Adrenal gland (tissue), 9 donors: ENCODE measurements at regions not wholly inside any gene's neighbourhood (a gene's known extent, or its start where the extent isn't known, plus 50 kb on each side); places are given as distances from the start of the nearest gene placed in this dataset.

Experiments
- DNase-seq, 7 donors: peaks; one replicate each; pipeline ENCODE4 v3.0.0-alpha.2; 2019 to 2020
- H3K27ac ChIP-seq, 5 donors: fragments of 200-600 bp; sonication (generic) in 4 of 5; 1 replicate in 3 of 5; 2 replicates in 2 of 5; pipeline versions ENCODE4 v1.5.1 to v1.8.0; 2016 to 2020; ENCODE audit warnings: mild to moderate bottlenecking in 1 of 5
- H3K27me3 ChIP-seq: fragments of 200-600 bp; 2 replicates; pipeline ENCODE4 v1.8.0; 2021
- H3K36me3 ChIP-seq, 2 donors: fragments of 200-600 bp; replicated peaks in 1 of 2; 1 replicate in 1 of 2; 2 replicates in 1 of 2; pipeline versions ENCODE4 v1.5.1 to v1.8.0; 2018 to 2022
- H3K4me1 ChIP-seq, 2 donors: fragments of 200-600 bp; replicated peaks in 1 of 2; 1 replicate in 1 of 2; 2 replicates in 1 of 2; pipeline versions ENCODE4 v1.5.1 to v1.8.0; 2018 to 2021
- H3K4me3 ChIP-seq, 4 donors: fragments of 200-600 bp; sonication (generic) in 3 of 4; one replicate each; pipeline ENCODE4 v1.5.1; 2016 to 2018
- H3K9me3 ChIP-seq, 3 donors: fragments of 200-600 bp; sonication (generic) in 1 of 3; replicated peaks in 1 of 3; 1 replicate in 2 of 3; 2 replicates in 1 of 3; pipeline versions ENCODE4 v1.5.1 to v1.8.0; 2016 to 2021
- CTCF ChIP-seq, 6 experiments: fragments of 450-650 bp in 4 of 6; fragments of 200-600 bp in 2 of 6; sonication (generic) in 1 of 6; IDR thresholded peaks; 1 replicate in 5 of 6; 2 replicates in 1 of 6; pipeline versions ENCODE4 v1.5.1 to v1.8.0; 2016 to 2021; ENCODE audit warnings: antibody characterized with exemption in 6 of 6, mild to moderate bottlenecking in 2 of 6, moderate library complexity in 1 of 6
- POLR2A ChIP-seq, 2 donors: fragments of 450-650 bp; IDR thresholded peaks; one replicate each; pipeline ENCODE4 v1.6.1; 2017; ENCODE audit warnings: antibody characterized with exemption in 2 of 2, mild to moderate bottlenecking in 2 of 2, moderate library complexity in 1 of 2
- WGBS, 4 donors: extraction: QIAGEN DNeasy Blood & Tissue Kit in 2 of 4; methylation state at CpG; one replicate each; pipeline versions ENCODE4 v1.1.5 to v1.1.7; 2013 to 2017; 5-methylcytosine and 5-hydroxymethylcytosine counted together
- intact Hi-C, 2 donors: fragments of 100-400 bp; cut with DNase I; formaldehyde crosslinking; loops; one replicate each; pipeline versions ENCODE4 v1.14.1 to v1.15.0; 2022 to 2023
- donor health status: healthy with polysubstance abuse.
- donor health status: Bipolar disorder and iron deficiency.
- donor health status: DM: yes; HTN: yes; CAD: no.
- donor health status: DM: no; HTN: no; CAD: no.
- donor health status: DM: no; HTN: no; CAD: no.

GRCh38 chr1:30451532-30452125 is 271.8 kb downstream of the MATN1 start:
- H3K27ac ChIP-seq: no peak overlapping the region
- H3K4me1 ChIP-seq: no peaks in the 10 kb centered on the region
- H3K4me3 ChIP-seq: no peak overlapping the region
- H3K27me3 ChIP-seq: no peaks in the 10 kb centered on the region
- DNase-seq: no peak
- H3K36me3 ChIP-seq: no peaks in the 10 kb centered on the region
- no peak for TF ChIP-seq POLR2A (IDR thresholded peaks at IDR 0.05)
- TF ChIP-seq CTCF (IDR thresholded peaks at IDR 0.05): no peak
- no peaks in the 10 kb centered on the region for H3K9me3 ChIP-seq
- intact Hi-C loops: no loop called here
- WGBS, 4 donors: 84 to 97% (median 88%) methylated on average over 7 to 14 of the region's 14 CpGs

- no peak for TF ChIP-seq CTCF (IDR thresholded peaks at IDR 0.05)
- TF ChIP-seq POLR2A (IDR thresholded peaks at IDR 0.05): no peak
- WGBS, 4 donors: 69 to 72% (median 71%) methylated on average over 4 to 5 of the region's 5 CpGs
- Histone ChIP-seq H3K9me3 (no peaks in the 10 kb centered on the region), H3K4me3 (no peak overlapping the region), H3K36me3 (no peaks in the 10 kb centered on the region), H3K27ac (no peak overlapping the region), H3K4me1 (no peaks in the 10 kb centered on the region), H3K27me3 (no peaks in the 10 kb centered on the region)
- intact Hi-C loops: no loop called here
- DNase-seq: peak in 1 of 7 donors; percentile 23
Observed at GRCh38 chr1:30450818-30451233, 272.6 kb downstream of the MATN1 start.

- intact Hi-C loops: no loop called here
- 65 to 72% (median 72%) methylated on average over 7 of the region's 7 CpGs for WGBS, 4 donors
- H3K36me3 ChIP-seq: no peaks in the 10 kb centered on the region
- H3K9me3 ChIP-seq: no peaks in the 10 kb centered on the region
- TF ChIP-seq POLR2A (IDR thresholded peaks at IDR 0.05): no peak
- no peak for TF ChIP-seq CTCF (IDR thresholded peaks at IDR 0.05)
- no peak overlapping the region for H3K4me3 ChIP-seq
- no peak overlapping the region for H3K27ac ChIP-seq
- DNase-seq: peak in 1 of 7 donors; percentile 10
- no peaks in the 10 kb centered on the region for H3K4me1 ChIP-seq
- H3K27me3 ChIP-seq: no peaks in the 10 kb centered on the region
Observed at GRCh38 chr1:30450148-30450817, 273.1 kb downstream of the MATN1 start.

GRCh38 chr1:30449428-30450147 is 273.8 kb downstream of the MATN1 start:
- 89 to 100% (median 93%) methylated on average over 1 to 4 of the region's 4 CpGs for WGBS, 4 donors
- H3K9me3 ChIP-seq: no peaks in the 10 kb centered on the region
- no peak overlapping the region for H3K27ac ChIP-seq
- peak in 1 of 7 donors; percentile 15 for DNase-seq
- no peak overlapping the region for H3K4me3 ChIP-seq
- TF ChIP-seq CTCF (IDR thresholded peaks at IDR 0.05) (no peak), POLR2A (IDR thresholded peaks at IDR 0.05) (no peak)
- intact Hi-C loops: no loop called here
- no peaks in the 10 kb centered on the region for H3K36me3 ChIP-seq
- H3K27me3 ChIP-seq: no peaks in the 10 kb centered on the region
- H3K4me1 ChIP-seq: no peaks in the 10 kb centered on the region
